ENCODE measurements at regions not wholly inside any gene's neighbourhood (a gene's known extent, or its start where the extent isn't known, plus 50 kb on each side); places are given as distances from the start of the nearest gene placed in this dataset.

DNA sequence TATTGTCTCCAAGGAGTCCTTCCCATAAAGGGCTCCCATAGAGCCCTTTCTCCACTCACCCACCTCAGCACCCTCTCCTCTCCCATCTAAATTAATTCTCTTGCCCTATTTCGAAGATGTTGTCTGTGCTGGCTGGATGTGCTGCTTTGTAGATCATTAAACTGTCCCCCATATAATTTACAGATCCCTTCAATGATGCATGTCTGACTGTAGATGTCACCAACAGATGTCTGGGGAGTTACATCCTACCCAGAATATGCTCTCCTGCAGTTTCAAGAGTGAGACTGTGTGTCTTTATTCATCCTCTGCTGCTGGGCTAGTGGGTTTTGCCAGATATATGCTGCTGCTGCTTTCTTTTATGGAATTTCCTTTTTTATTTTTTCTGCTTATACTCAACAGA is 351.2 kb downstream of the MLLT3 start:
- peak in 1 of 9 donors; percentile 5 for DNase-seq (ENCODE audit: low read depth in 6 of 9, low spot score in 9 of 9)
- Histone ChIP-seq H3K27ac (ENCODE audit: low read depth in 1 of 2, low read length in 1 of 2) (no peak overlapping the region), H3K36me3 (ENCODE audit: control insufficient read depth in 2 of 2, insufficient read depth in 2 of 2, low read length in 1 of 2) (no peaks in the 10 kb centered on the region), H3K27me3 (ENCODE audit: control insufficient read depth in 2 of 2, insufficient read depth in 1 of 2, low read length in 1 of 2) (no peaks in the 10 kb centered on the region), H3K4me3 (ENCODE audit: low read length in 2 of 2) (no peak overlapping the region), H3K9me3 (ENCODE audit: control insufficient read depth in 2 of 2, insufficient read depth in 1 of 2, low read length in 1 of 2) (no peaks in the 10 kb centered on the region), H3K4me1 (ENCODE audit: control insufficient read depth in 2 of 2, insufficient read depth in 2 of 2, low read length in 2 of 2) (no peaks in the 10 kb centered on the region)
- 91% methylated on average over 1 of the region's 1 CpG for WGBS

DNA sequence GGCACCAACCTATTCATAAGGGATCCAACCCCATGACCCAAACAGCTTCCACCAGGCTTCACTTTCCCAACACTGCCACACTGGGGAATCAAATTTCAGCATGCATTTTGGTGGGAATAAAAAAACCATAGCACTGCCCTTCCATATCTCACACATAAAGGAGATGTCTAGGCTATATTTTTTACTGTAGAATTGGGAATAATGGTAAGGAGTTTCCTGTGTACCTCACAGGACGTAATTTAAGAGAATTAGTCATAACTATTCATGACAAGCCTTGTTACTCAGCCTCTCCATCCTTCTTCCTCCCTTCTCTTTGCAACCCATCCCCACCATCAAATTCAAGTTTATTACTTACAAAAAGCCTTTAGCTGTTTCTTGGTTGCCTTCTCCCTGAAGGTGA is 352.1 kb downstream of the MLLT3 start:
- 94% methylated on average over 1 of the region's 1 CpG for WGBS
- Histone ChIP-seq H3K9me3 (ENCODE audit: control insufficient read depth in 2 of 2, insufficient read depth in 1 of 2, low read length in 1 of 2) (no peaks in the 10 kb centered on the region), H3K36me3 (ENCODE audit: control insufficient read depth in 2 of 2, insufficient read depth in 2 of 2, low read length in 1 of 2) (no peaks in the 10 kb centered on the region), H3K4me1 (ENCODE audit: control insufficient read depth in 2 of 2, insufficient read depth in 2 of 2, low read length in 2 of 2) (no peaks in the 10 kb centered on the region), H3K4me3 (ENCODE audit: low read length in 2 of 2) (no peak overlapping the region), H3K27ac (ENCODE audit: low read depth in 1 of 2, low read length in 1 of 2) (no peak overlapping the region), H3K27me3 (ENCODE audit: control insufficient read depth in 2 of 2, insufficient read depth in 1 of 2, low read length in 1 of 2) (no peaks in the 10 kb centered on the region)
- DNase-seq (ENCODE audit: low read depth in 6 of 9, low spot score in 9 of 9), result no peak

DNA sequence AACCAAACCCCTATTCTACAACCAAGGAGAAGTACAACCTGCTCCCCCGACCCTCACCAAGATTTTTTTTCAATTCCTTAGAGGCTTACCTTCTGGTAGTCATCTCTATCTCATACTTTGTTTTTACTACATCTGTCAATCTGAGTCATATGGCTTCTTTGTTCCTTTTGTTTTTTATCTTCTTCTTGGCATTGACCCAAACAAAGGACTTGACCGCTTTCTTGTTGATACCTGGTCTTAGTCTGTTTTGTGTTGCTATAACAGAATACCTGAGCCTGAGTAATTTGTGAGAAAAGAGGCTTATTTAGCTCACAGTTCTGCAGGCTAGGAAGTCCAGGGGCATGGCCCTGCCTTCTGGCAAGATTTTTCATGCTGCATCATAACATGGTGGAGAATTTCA is 352.7 kb downstream of the MLLT3 start:
- no peaks in the 10 kb centered on the region for H3K4me1 ChIP-seq (ENCODE audit: control insufficient read depth in 2 of 2, insufficient read depth in 2 of 2, low read length in 2 of 2)
- H3K4me3 ChIP-seq (ENCODE audit: low read length in 2 of 2), result no peak overlapping the region
- no peaks in the 10 kb centered on the region for H3K27me3 ChIP-seq (ENCODE audit: control insufficient read depth in 2 of 2, insufficient read depth in 1 of 2, low read length in 1 of 2)
- no peak for DNase-seq (ENCODE audit: low read depth in 6 of 9, low spot score in 9 of 9)
- no peaks in the 10 kb centered on the region for H3K36me3 ChIP-seq (ENCODE audit: control insufficient read depth in 2 of 2, insufficient read depth in 2 of 2, low read length in 1 of 2)
- no peaks in the 10 kb centered on the region for H3K9me3 ChIP-seq (ENCODE audit: control insufficient read depth in 2 of 2, insufficient read depth in 1 of 2, low read length in 1 of 2)
- WGBS, result 97% methylated on average over 2 of the region's 2 CpGs
- H3K27ac ChIP-seq (ENCODE audit: low read depth in 1 of 2, low read length in 1 of 2), result no peak overlapping the region

DNA sequence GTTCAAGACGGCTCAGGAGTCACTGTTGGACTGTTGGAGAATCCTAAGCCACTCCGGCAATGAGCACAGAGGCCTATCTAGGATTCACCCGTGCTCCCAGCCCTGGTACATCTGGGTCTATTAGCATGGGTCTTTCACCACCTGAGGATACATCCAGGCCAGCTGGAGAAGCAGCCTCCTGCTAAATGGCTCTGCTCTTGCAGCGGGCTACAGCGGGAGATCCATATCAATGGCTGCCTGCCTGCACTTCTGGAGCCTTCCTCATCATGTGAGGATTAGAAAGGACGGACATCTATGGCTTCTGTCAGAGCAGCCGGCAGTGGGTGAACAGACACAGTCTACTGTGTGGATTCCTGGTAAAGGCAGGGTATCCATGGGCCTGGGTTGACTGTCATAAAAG is 357.4 kb downstream of the MLLT3 start:
- no peak overlapping the region for H3K27ac ChIP-seq (ENCODE audit: low read depth in 1 of 2, low read length in 1 of 2)
- no peak overlapping the region for H3K4me3 ChIP-seq (ENCODE audit: low read length in 2 of 2)
- H3K4me1 ChIP-seq (ENCODE audit: control insufficient read depth in 2 of 2, insufficient read depth in 2 of 2, low read length in 2 of 2), result no peaks in the 10 kb centered on the region
- H3K27me3 ChIP-seq (ENCODE audit: control insufficient read depth in 2 of 2, insufficient read depth in 1 of 2, low read length in 1 of 2), result no peaks in the 10 kb centered on the region
- no peaks in the 10 kb centered on the region for H3K9me3 ChIP-seq (ENCODE audit: control insufficient read depth in 2 of 2, insufficient read depth in 1 of 2, low read length in 1 of 2)
- H3K36me3 ChIP-seq (ENCODE audit: control insufficient read depth in 2 of 2, insufficient read depth in 2 of 2, low read length in 1 of 2), result no peaks in the 10 kb centered on the region
- DNase-seq (ENCODE audit: low read depth in 6 of 9, low spot score in 9 of 9), result no peak
- WGBS, result 80% methylated on average over 7 of the region's 7 CpGs

DNA sequence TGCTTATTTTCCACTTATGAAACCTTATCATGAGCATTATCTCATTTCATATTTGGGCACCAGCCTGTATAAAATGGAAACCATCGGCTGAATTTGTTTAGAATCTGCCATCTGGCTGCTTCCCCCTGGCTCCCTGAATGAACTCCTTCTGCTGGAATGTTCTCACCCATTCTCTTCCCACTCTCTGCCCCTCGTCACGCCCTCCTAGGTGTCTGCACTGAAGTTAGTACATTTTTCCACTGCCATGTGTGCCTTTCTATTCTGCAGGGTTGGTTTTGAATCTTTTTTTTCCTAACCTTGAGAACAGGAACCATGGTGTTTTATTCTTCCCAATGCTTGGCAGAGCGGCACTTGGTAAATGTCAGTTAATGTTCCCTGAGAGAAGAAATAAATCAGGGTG is 359.7 kb downstream of the MLLT3 start:
- 94% methylated on average over 4 of the region's 4 CpGs for WGBS
- no peaks in the 10 kb centered on the region for H3K27me3 ChIP-seq (ENCODE audit: control insufficient read depth in 2 of 2, insufficient read depth in 1 of 2, low read length in 1 of 2)
- H3K36me3 ChIP-seq (ENCODE audit: control insufficient read depth in 2 of 2, insufficient read depth in 2 of 2, low read length in 1 of 2), result no peaks in the 10 kb centered on the region
- DNase-seq (ENCODE audit: low read depth in 6 of 9, low spot score in 9 of 9), result no peak
- H3K4me3 ChIP-seq (ENCODE audit: low read length in 2 of 2), result no peak overlapping the region
- no peaks in the 10 kb centered on the region for H3K9me3 ChIP-seq (ENCODE audit: control insufficient read depth in 2 of 2, insufficient read depth in 1 of 2, low read length in 1 of 2)
- H3K4me1 ChIP-seq (ENCODE audit: control insufficient read depth in 2 of 2, insufficient read depth in 2 of 2, low read length in 2 of 2), result no peaks in the 10 kb centered on the region
- no peak overlapping the region for H3K27ac ChIP-seq (ENCODE audit: low read depth in 1 of 2, low read length in 1 of 2)

DNA sequence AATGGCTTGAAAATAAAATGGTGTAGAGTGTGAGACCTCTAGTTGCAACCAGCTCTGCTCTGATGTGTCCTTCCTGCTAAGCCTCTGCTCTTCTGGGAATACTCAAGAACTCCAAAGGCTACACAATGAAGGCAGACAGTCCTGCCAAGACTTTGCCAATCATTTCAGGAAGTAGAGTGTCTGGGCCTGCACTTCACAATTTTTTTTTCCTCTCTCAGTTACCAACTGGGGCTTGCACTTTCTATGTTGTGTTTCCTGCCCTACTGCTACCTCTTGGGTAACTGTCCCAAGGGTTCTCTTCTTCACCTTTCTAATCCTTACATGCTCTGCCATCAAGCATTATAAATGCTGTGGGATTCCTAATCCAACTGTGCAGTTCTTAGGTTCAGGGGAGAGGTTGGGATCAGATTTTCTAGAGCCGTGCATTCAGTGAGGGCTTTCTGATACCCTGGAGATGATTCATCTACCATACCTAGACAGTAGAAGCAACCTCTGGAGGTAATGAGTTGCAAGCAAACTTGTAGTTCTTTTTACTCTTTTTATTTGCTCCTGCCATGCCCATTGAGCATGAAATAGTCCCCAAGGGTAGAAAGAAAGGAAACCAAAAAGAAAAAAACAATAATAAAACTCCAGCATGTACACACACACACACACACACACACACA is 365.9 kb downstream of the MLLT3 start:
- peak in 2 of 9 donors; percentile 6 to 27 for DNase-seq (ENCODE audit: low read depth in 6 of 9, low spot score in 9 of 9)
- no peaks in the 10 kb centered on the region for H3K4me1 ChIP-seq (ENCODE audit: control insufficient read depth in 2 of 2, insufficient read depth in 2 of 2, low read length in 2 of 2)
- H3K9me3 ChIP-seq (ENCODE audit: control insufficient read depth in 2 of 2, insufficient read depth in 1 of 2, low read length in 1 of 2), result no peaks in the 10 kb centered on the region
- 97% methylated on average over 1 of the region's 1 CpG for WGBS
- no peak overlapping the region for H3K4me3 ChIP-seq (ENCODE audit: low read length in 2 of 2)
- no peaks in the 10 kb centered on the region for H3K27me3 ChIP-seq (ENCODE audit: control insufficient read depth in 2 of 2, insufficient read depth in 1 of 2, low read length in 1 of 2)
- H3K36me3 ChIP-seq (ENCODE audit: control insufficient read depth in 2 of 2, insufficient read depth in 2 of 2, low read length in 1 of 2), result no peaks in the 10 kb centered on the region
- no peak overlapping the region for H3K27ac ChIP-seq (ENCODE audit: low read depth in 1 of 2, low read length in 1 of 2)

DNA sequence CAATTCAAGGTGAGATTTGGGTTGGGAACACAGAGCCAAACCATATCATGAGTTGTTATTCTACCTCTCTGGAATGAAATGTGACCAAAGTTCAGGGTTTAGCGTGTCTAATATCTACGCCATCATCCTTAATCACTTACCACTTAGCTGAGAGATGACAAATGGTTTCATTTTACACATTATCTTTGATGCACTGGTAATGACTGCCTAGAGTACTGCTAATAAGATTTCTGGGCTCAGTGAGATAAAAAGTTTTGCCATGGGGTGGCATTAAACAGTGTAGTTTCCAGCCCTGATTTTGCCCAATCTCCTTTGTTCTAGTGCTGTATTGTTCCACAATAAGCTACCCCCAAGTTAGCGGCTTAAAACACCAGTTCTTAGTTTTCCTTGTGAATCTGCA is 367.2 kb downstream of the MLLT3 start:
- 98% methylated on average over 3 of the region's 3 CpGs for WGBS
- no peaks in the 10 kb centered on the region for H3K36me3 ChIP-seq (ENCODE audit: control insufficient read depth in 2 of 2, insufficient read depth in 2 of 2, low read length in 1 of 2)
- H3K27me3 ChIP-seq (ENCODE audit: control insufficient read depth in 2 of 2, insufficient read depth in 1 of 2, low read length in 1 of 2), result no peaks in the 10 kb centered on the region
- DNase-seq (ENCODE audit: low read depth in 6 of 9, low spot score in 9 of 9), result no peak
- H3K9me3 ChIP-seq (ENCODE audit: control insufficient read depth in 2 of 2, insufficient read depth in 1 of 2, low read length in 1 of 2), result no peaks in the 10 kb centered on the region
- no peak overlapping the region for H3K27ac ChIP-seq (ENCODE audit: low read depth in 1 of 2, low read length in 1 of 2)
- H3K4me3 ChIP-seq (ENCODE audit: low read length in 2 of 2), result no peak overlapping the region
- no peaks in the 10 kb centered on the region for H3K4me1 ChIP-seq (ENCODE audit: control insufficient read depth in 2 of 2, insufficient read depth in 2 of 2, low read length in 2 of 2)

DNA sequence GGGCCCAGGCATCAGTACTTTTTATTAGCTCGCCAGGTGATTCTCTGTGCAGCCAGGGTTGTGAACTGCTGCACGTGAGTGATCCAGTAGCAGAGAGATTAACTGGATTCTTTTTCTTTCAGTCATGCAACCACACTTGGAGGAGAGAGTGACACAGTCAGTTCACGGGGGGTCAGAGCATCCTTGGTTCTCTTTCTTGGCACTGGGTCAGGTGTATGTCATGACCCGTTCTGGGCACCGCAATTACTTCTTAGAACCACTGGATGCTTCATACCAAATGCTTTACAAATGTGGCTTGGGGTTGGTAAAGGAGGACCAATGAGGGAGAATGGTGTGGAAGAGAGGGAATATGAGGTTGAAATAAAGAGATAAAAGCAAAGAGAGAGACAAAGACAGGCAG is 368.7 kb downstream of the MLLT3 start:
- DNase-seq (ENCODE audit: low read depth in 6 of 9, low spot score in 9 of 9), result no peak
- Histone ChIP-seq H3K4me1 (ENCODE audit: control insufficient read depth in 2 of 2, insufficient read depth in 2 of 2, low read length in 2 of 2) (no peaks in the 10 kb centered on the region), H3K27me3 (ENCODE audit: control insufficient read depth in 2 of 2, insufficient read depth in 1 of 2, low read length in 1 of 2) (no peaks in the 10 kb centered on the region), H3K36me3 (ENCODE audit: control insufficient read depth in 2 of 2, insufficient read depth in 2 of 2, low read length in 1 of 2) (no peaks in the 10 kb centered on the region), H3K27ac (ENCODE audit: low read depth in 1 of 2, low read length in 1 of 2) (no peak overlapping the region), H3K9me3 (ENCODE audit: control insufficient read depth in 2 of 2, insufficient read depth in 1 of 2, low read length in 1 of 2) (no peaks in the 10 kb centered on the region), H3K4me3 (ENCODE audit: low read length in 2 of 2) (no peak overlapping the region)
- 84% methylated on average over 5 of the region's 5 CpGs for WGBS

DNA sequence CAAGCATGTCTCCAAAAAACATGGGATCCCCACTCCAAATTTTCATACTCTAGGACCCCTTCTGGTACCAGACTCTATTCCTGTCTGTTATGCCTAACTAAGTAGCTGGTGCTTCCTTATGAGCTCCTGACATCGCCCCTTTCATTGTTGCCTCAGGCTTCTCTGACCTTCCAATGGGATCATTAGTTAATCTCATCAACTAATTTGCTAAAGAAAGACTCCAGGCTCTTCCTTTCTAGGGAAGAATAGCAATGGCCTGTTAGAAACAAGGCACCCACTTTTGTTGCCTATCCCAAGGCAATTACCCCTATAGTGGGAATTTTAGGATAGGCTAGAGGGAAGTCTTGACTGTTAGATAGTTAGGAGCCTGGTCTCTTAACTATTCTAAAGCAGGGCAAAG is 369.5 kb downstream of the MLLT3 start:
- no peaks in the 10 kb centered on the region for H3K9me3 ChIP-seq (ENCODE audit: control insufficient read depth in 2 of 2, insufficient read depth in 1 of 2, low read length in 1 of 2)
- DNase-seq (ENCODE audit: low read depth in 6 of 9, low spot score in 9 of 9), result no peak
- H3K36me3 ChIP-seq (ENCODE audit: control insufficient read depth in 2 of 2, insufficient read depth in 2 of 2, low read length in 1 of 2), result no peaks in the 10 kb centered on the region
- no peaks in the 10 kb centered on the region for H3K27me3 ChIP-seq (ENCODE audit: control insufficient read depth in 2 of 2, insufficient read depth in 1 of 2, low read length in 1 of 2)
- no peak overlapping the region for H3K4me3 ChIP-seq (ENCODE audit: low read length in 2 of 2)
- H3K27ac ChIP-seq (ENCODE audit: low read depth in 1 of 2, low read length in 1 of 2), result no peak overlapping the region
- no peaks in the 10 kb centered on the region for H3K4me1 ChIP-seq (ENCODE audit: control insufficient read depth in 2 of 2, insufficient read depth in 2 of 2, low read length in 2 of 2)
- WGBS, result 93% methylated on average over 1 of the region's 1 CpG

DNA sequence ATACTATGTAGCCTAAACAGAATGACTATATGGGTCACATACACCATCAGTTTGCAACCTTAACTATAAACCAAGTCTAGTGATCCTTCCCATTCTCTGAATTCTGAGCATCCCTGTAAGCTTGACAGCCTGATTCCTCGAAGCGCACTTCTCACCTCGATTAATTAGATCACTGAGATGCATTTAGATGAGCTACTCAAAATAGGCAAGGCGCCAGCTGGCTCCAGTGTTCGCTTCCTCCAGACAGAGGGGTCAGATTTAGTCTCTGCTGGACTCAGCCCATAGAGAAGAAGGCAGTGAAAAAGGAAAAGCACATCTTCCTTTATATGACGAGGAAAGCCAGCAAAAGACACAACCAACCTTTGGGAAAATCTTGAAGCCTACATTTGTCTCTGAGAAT is 371.5 kb downstream of the MLLT3 start:
- Histone ChIP-seq H3K27ac (ENCODE audit: low read depth in 1 of 2, low read length in 1 of 2) (no peak overlapping the region), H3K4me3 (ENCODE audit: low read length in 2 of 2) (no peak overlapping the region), H3K27me3 (ENCODE audit: control insufficient read depth in 2 of 2, insufficient read depth in 1 of 2, low read length in 1 of 2) (no peaks in the 10 kb centered on the region), H3K9me3 (ENCODE audit: control insufficient read depth in 2 of 2, insufficient read depth in 1 of 2, low read length in 1 of 2) (no peaks in the 10 kb centered on the region), H3K36me3 (ENCODE audit: control insufficient read depth in 2 of 2, insufficient read depth in 2 of 2, low read length in 1 of 2) (no peaks in the 10 kb centered on the region), H3K4me1 (ENCODE audit: control insufficient read depth in 2 of 2, insufficient read depth in 2 of 2, low read length in 2 of 2) (no peaks in the 10 kb centered on the region)
- WGBS, result 81% methylated on average over 6 of the region's 6 CpGs
- DNase-seq (ENCODE audit: low read depth in 6 of 9, low spot score in 9 of 9), result no peak

Measured in thymus (tissue), 11 donors.